Lung microvascular endothelial cell (primary cell): ENCODE measurements at regions not wholly inside any gene's neighbourhood (a gene's known extent, or its start where the extent isn't known, plus 50 kb on each side); places are given as distances from the start of the nearest gene placed in this dataset.
"Not testable (repeated sequence)": the region's sequence is repeated elsewhere in the genome, so short reads cannot be mapped to it uniquely, and the experiment has no call there.

Experiments used
- DNase-seq, 2 donors: peaks; one replicate each; pipeline versions ENCODE4 v3.0.0 to v3.0.0-alpha.2; 2010; ENCODE audit warnings: low read depth in 2 of 2

- DNase-seq = no peak
These were observed 1166.4 kb upstream of the CNTN5 start for GRCh38 chr11:97854357-97854756.

- DNase-seq = no peak
These were observed 1165.9 kb upstream of the CNTN5 start for GRCh38 chr11:97854877-97855276.

DNA sequence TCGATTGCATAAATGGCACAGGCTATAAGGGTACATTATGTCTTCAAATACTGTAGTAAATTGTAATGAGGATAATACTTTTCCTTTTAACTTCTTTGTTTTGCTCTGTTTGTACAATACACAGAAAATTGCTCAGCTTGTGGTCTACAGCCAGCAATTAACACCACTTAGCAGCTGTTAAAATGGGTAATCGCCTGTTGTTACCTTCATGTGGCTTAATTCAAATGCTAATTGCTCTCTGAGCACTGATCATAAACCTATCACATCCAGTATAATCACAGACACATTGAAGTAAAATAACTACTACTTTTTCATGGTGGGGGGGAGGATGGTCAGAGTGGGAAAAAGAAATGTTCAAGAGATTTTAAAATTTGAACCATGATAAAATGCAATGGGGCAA lies 1164.1 kb upstream of the CNTN5 start:
- no peak for DNase-seq

- DNase-seq = no peak
These were observed 1160.5 kb upstream of the CNTN5 start for GRCh38 chr11:97860237-97860636.

- no peak for DNase-seq
These were observed 1158.7 kb upstream of the CNTN5 start for GRCh38 chr11:97862021-97862420.

DNA sequence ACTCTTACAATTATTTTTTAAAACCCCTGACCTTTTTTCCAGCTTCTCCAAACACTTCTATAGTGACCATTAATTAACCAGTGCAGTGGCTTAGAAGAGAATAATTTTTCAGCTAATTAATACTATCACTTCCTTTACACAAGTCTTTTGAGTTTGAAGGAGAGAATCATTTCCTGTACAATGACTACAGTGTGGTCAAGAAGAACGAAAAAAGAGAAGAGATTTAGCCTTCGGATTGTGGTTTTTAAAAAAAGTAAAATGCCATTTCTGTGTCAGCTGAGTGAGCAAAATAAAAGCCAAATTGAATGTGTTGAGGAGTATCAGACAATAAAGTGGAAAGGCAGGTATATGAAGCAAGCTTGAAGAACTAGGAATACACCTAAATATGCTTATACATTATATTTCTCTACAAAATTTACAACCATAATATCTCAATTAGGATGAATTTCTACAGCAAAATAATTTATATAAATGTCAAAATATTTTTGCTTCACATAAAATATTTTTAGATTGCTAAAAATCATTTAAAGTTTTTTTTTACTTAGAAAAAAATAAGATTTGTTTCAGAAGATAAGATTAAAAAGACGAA lies 1155.2 kb upstream of the CNTN5 start:
- no peak for DNase-seq

DNA sequence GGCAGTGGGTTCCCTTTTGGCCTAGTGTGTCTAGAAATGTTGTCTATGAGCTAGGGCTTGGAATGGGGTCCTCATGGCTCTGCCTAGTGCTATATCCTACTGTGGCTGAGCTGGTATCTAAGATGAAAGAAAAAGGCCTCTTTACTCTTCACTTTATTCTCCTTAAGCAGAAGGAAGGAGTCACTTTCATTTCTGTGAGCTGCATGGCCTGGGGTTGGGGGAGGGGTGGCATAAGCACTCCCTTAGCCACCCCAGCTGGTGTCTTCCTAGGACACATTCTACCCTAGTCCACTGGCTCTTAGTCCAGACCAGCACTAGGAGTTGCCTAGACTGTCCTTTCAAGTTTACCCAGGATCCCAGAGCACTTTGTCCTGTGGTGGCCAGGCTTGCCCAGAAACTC lies 1148.9 kb upstream of the CNTN5 start:
- DNase-seq = no peak

GRCh38 chr11:97880209-97880608 lies 1140.5 kb upstream of the CNTN5 start:
- DNase-seq = no peak

DNA sequence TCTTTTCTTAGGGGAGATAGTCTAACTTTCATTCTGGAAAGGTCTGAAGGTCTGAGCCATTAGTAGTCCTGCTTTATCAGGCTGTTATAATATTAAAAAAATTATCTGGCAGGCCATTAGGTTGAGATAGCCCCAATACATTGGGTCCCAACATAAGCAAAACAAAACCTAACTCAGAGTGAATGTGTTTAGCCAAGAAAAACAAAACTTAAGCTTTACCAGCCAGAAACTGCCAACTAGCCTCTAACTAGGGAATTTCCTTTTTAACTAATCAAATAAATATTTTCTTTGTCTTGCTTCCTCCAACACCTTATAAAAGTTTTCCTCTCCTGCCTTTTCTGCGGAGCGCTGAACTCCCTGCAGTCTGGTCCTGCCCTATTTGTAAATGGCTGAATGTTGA lies 1137.7 kb upstream of the CNTN5 start:
- peak in 1 of 2 donors; percentile 20 for DNase-seq

DNA sequence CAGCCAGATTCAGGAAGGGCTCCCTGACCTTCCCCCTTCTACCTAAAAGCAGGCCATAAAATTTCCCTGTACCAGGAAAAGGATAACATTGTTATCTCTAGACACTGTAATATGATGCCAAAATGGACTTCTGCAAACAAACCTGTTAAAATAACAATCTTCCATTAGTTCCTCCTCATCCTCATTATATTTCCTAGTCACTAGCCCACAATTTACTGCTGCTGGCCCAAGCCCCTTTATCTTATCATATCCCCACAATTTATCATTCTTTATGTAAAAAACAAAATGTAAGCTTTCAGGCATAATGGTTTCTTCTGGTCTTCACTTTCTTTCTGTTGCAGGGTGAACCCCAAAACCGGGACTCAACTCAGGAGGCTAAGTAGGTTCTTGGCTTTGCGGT lies 1132.1 kb upstream of the CNTN5 start:
- DNase-seq = no peak

DNA sequence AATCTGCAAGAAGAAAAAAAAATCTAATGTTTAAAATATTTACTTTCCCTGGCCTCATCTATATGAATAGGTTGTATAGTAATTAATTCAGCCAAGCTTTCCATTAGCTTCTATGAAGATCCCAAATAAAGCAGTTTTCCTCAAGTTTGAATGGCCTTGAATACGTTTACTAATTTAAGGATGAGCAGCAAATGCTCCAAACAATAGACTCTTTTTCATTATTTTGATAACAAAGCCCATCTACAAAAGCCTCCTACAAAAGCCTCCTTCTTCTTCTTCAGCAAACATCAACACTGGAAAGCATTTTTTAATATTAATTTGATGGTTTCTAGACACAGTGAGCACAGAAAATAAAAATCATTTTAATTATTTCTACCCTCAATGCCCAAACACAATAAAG lies 1130.3 kb upstream of the CNTN5 start:
- no peak for DNase-seq

DNA sequence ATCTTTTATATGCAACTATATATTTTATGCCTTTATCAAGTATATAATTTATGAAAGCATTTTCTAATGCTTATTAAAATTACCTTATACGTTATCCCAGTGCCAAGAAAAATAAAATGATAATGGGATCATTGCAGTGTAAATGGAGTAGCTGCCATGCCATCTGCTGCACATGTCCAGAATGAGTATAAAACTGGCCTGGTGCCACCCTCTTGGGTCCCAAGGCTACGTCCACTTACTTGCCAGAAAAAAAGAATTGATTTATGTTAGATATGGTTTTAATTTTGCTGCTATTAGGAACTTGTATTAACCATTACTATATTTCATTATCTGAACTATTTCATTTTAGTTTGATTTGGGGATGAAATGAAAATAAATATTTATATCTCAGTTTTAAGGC lies 1127.1 kb upstream of the CNTN5 start:
- no peak for DNase-seq

GRCh38 chr11:97894978-97895377 lies 1125.8 kb upstream of the CNTN5 start:
- DNase-seq = no peak

DNA sequence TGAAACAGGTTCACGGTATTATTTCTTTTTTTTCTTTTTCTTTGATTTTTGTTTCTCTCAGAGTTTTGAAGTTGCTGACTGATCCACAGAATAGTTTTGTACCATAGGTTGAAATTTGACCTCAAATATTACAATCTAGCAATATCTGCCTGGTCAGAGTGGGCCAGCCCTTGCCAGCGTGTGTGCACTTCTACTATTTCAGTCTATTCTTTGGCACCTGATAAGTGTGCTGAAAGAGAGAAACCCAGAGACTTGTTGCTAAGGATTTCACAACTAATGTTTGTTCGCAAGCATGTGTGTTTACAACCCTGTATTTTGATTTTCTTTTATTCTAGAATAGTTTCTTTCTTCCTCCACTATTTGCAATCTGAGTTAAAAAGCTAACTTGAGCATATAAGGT lies 1125.2 kb upstream of the CNTN5 start:
- no peak for DNase-seq

DNA sequence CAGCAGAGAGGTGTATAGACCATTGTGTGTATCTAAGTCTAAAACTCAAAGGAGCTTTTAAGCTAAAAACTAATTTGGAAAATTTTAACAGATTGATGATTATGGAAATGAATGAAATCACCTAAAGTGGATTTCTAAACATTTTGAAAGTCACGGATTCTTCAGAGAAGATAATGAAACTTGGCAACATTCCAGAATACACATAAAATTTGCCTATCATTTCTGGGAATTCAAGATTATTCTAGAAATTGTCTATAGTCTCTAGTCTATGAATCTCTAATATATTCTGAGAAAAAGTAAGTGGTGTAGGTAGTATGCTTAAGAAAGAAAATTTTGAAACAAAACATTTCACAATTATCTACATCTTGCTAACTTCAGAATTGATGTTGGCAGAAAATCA lies 1117.9 kb upstream of the CNTN5 start:
- DNase-seq = no peak

DNA sequence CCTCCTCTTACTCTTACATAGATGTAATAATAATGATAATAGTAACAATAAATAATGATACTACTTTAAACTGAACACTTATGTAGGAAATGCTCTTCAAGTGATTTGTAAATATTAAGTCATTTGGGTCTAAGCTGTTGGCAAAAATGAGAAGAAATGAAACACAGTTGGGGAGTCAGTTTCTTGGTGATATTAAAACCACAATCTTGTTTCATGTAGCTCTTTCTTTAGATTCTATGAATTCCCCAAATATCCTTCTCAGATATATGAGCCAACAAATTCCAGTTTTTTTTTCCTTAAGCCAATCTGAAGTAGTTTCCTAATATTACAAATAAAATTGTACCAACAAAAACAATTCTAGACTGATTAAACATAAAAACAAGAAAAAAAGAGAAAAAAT lies 1115.6 kb upstream of the CNTN5 start:
- no peak for DNase-seq

DNA sequence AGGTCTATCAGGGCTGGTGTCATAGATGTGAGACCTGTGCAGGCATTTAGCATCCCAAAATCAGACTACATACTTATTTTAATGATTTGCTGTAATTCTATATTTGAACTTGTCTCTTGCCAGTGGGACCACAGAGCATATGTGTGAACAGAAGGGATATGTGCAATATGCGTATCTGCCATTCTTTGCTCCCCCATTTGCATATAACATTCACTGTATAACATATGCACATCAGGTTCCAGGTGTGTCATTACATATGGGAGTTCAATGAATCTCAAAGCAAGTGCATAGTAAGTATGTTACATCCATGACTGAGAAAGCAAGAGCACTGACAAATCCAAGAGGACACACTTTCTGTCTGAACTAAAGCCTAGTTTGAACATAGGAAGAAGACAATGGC lies 1115.1 kb upstream of the CNTN5 start:
- DNase-seq = no peak

GRCh38 chr11:97908354-97908753 lies 1112.4 kb upstream of the CNTN5 start:
- DNase-seq = no peak

DNA sequence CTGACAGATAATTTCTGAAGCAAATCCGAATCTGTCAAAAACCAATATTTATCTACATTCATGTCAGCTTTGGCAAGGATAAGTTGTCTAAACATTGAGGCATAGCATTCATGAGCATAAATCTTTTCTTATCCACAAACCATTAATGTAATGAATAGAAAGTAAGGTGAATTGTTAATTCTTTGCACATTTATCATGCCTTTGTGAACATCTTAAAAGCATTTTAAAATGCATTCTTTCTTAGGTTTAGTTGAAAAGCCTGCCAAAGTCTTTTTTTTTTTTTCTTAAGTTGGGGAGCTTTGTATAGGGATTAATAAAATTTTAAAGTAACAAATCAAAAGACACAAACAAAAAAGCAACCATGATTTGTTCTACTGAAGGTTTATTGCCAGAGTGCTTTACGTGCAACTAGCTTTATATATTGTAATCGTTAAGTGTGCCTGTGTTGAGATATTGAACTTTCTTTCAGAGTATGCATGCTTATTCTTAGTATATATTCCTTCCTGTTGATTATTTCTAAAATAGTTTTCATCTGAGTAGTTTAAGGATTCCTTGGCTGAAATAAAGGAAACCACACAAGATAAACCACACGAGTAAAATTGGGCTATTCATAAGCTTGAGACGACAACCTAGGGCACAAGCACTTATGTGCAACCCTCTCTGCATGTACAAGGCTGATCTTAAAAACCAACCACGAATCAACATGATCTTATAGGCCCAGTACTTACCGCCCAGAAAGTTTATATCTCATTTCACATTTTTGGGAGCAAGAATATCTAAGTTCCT lies 1110.9 kb upstream of the CNTN5 start:
- DNase-seq = no peak

DNA sequence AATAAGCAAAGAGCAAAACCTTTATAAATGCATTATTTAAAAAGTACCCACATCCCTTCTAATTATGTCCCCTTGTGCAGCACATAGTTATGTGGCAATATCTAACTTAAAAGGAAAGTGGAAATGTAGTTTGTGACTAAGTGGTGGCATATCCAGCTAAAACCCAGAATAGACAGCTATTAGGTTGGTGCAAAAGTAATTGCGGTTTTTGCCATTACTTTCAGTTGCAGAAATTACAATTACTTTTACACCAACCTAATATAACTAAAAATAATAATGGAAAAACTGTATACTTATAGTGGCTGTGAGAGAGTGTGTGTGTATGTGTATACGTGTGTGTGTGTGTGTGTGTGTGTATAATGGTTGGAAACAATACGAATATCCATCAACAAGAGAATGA lies 1108.1 kb upstream of the CNTN5 start:
- no peak for DNase-seq

- DNase-seq = not testable (repeated sequence)
These were observed 1097.8 kb upstream of the CNTN5 start for GRCh38 chr11:97922933-97923332.

DNA sequence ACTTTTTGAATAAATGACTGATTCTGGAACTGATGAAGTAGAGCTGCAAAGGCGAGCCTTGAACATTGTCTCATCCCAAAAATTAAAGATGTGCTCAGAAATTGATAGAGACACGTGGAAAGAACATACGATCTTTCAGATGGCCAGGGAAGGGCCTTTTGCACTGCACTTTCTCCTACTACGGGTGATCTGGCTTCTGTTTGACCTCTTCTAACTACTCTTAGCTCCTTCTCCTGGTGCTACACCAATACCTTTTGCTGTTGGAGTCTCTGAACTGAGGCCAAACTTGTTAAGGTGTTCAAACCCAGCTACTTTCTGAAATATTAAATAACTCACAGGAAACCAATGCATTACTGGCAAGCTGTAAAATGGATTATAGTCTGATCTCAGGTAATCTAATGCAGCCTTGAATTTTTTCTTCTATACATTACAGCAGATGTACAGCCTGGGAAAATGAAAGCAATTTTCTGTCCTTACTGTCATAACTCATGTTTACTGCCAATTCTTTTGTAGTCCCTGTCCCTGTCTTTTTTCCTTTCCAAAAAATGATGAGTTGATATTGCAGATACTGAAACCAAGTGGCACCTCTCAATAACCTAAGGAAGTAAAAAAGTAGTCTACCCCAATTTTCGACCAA lies 1086.1 kb upstream of the CNTN5 start:
- no peak for DNase-seq

- DNase-seq = peak in 1 of 2 donors; percentile 0
These were observed 1083.2 kb upstream of the CNTN5 start for GRCh38 chr11:97937501-97937900.
